ENCODE measurements at regions not wholly inside any gene's neighbourhood (a gene's known extent, or its start where the extent isn't known, plus 50 kb on each side); places are given as distances from the start of the nearest gene placed in this dataset.
A peak's percentile ranks its signal among the peaks of the same experiment; 100 is the strongest.

DNA sequence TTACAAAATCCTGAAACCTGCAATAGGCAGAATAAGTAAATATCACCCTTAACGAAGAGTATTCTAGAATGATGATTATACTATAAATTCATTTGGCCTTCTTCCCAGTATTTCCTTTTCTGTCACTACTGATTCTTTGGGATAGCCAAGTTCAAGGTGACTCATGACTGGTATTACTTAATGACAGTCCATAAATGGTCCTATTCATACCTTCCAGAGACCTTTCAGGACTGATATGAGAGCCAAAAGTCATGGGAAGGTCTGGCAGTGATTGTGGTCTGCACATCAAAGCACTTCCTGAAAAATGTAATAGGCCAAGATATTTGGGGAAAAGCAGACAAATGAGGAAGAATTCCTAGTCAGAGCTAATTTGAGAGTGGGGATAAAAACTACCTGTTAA, 239.6 kb upstream of the FAM47A start:
- H3K4me1 ChIP-seq = no peaks in the 10 kb centered on the region
- TF ChIP-seq POLR2A (IDR thresholded peaks at IDR 0.05) = no peak
- TF ChIP-seq CTCF (IDR thresholded peaks at IDR 0.05) = no peak
- 19% methylated on average over 1 of the region's 1 CpG for WGBS (ENCODE audit: insufficient coverage, low coverage, low lambda C conversion rate, missing lambda C conversion rate)
- no peak overlapping the region for H3K27ac ChIP-seq
- no peaks in the 10 kb centered on the region for H3K27me3 ChIP-seq
- intact Hi-C loops (cut with DNase I) = no loop called here
- H3K36me3 ChIP-seq = no peaks in the 10 kb centered on the region
- no peaks in the 10 kb centered on the region for H3K9me3 ChIP-seq
- H3K4me3 ChIP-seq = no peak overlapping the region
- ATAC-seq (peak in 1 of 4 donors; percentile 80), DNase-seq (no peak)

DNA sequence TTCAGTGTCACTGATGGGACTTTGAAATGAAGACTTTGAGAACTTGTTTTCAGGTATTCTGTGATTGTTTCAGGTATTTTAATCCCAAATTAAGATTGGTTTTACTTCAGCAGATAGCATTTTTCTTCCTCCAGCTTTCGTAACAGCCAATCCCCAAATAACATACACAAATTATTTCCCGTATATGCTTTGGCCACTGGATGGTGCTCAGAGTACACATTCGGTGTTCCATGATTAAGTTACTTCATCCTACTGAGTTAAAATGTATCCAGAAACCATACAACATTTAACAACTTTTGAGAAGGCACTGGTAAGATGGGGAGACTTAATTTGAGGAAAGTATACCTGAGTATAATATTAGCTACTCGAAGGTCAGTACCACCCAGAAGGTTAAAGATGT, 233.4 kb upstream of the FAM47A start:
- TF ChIP-seq POLR2A (IDR thresholded peaks at IDR 0.05) (no peak), CTCF (IDR thresholded peaks at IDR 0.05) (peak; percentile 37 to 63 (median 55))
- DNase-seq = peak in 1 of 3 donors; percentile 29
- Histone ChIP-seq H3K27ac (no peak overlapping the region), H3K27me3 (no peaks in the 10 kb centered on the region), H3K9me3 (no peaks in the 10 kb centered on the region), H3K36me3 (no peaks in the 10 kb centered on the region), H3K4me1 (no peaks in the 10 kb centered on the region), H3K4me3 (no peak overlapping the region)
- intact Hi-C loops (cut with DNase I) = no loop called here
- 40% methylated on average over 4 of the region's 4 CpGs for WGBS (ENCODE audit: insufficient coverage, low coverage, low lambda C conversion rate, missing lambda C conversion rate)
- ATAC-seq = peak; percentile 71 to 84 (median 78)

GRCh38 chrX:34350561-34351335, 218.6 kb upstream of the FAM47A start:
- DNase-seq = no peak
- Histone ChIP-seq H3K36me3 (no peaks in the 10 kb centered on the region), H3K27me3 (no peaks in the 10 kb centered on the region), H3K4me3 (no peak overlapping the region), H3K4me1 (no peaks in the 10 kb centered on the region), H3K9me3 (no peaks in the 10 kb centered on the region), H3K27ac (no peak overlapping the region)
- 37% methylated on average over 3 of the region's 3 CpGs for WGBS (ENCODE audit: insufficient coverage, low coverage, low lambda C conversion rate, missing lambda C conversion rate)
- TF ChIP-seq CTCF (IDR thresholded peaks at IDR 0.05) (no peak), POLR2A (IDR thresholded peaks at IDR 0.05) (no peak)
- intact Hi-C loops (cut with DNase I) = no loop called here
- ATAC-seq = peak in 3 of 4 donors; percentile 52 to 62 (median 53)

DNA sequence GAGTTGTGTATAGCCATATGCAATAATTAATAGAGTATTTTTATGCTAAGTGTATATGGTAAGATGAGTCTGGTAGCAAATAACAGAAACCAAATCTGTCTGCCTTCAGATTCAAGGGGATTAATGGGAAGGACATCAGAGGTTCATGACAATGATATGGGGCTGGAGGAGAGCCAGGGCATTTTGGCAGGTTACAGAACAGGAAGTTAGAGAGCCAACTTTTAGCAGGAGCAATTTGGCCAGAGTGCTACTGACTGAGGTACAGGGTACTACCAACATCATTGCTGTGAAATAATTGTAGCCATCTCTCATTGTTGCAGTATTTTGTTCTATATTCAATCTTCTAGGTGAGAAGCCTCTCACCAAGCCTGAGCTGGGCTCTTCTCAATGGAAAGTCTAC, 210.9 kb upstream of the FAM47A start:
- TF ChIP-seq POLR2A (IDR thresholded peaks at IDR 0.05) = no peak
- TF ChIP-seq CTCF (IDR thresholded peaks at IDR 0.05) = no peak
- Histone ChIP-seq H3K27me3 (no peaks in the 10 kb centered on the region), H3K36me3 (no peaks in the 10 kb centered on the region), H3K9me3 (no peaks in the 10 kb centered on the region), H3K27ac (no peak overlapping the region), H3K4me3 (no peak overlapping the region), H3K4me1 (peaks cover 0 to 16% (median 5%) of the 10 kb centered on the region in 4 donors)
- intact Hi-C loops (cut with DNase I) = no loop called here
- ATAC-seq = peak; percentile 61 to 76 (median 70)
- DNase-seq = peak in 2 of 3 donors; percentile 32 to 55

Measured in right lobe of liver (tissue), 6 donors.